A549 (cell line): ENCODE measurements at regions not wholly inside any gene's neighbourhood (a gene's known extent, or its start where the extent isn't known, plus 50 kb on each side); places are given as distances from the start of the nearest gene placed in this dataset.

Experiments used
- ATAC-seq, 2 experiments: fragments of 200-7000 bp in 1 of 2; fragments of >200 bp in 1 of 2; cut with Nextera tagmentation in 1 of 2; cut with Tn5 transposase in 1 of 2; 3 replicates each; pipeline versions ENCODE4 v1.8.0 to v1.9.1; 2018 to 2020; ENCODE audit warnings: mild to moderate bottlenecking in 1 of 2, moderate library complexity in 1 of 2
- CTCF ChIA-PET: fragments of 300-600 bp; sonication (Branson Sonifier 250); formaldehyde crosslinking; extraction: SDS; loops from one replicate; lab custom pipeline; 2021; ENCODE audit warnings: antibody characterized with exemption, inconsistent platforms; lab: Yijun Ruan, JAX
- POLR2A ChIA-PET: fragments of 350-600 bp; formaldehyde crosslinking; extraction: SDS; loops from one replicate; lab custom pipeline; 2021; ENCODE audit warnings: antibody characterized with exemption, inconsistent platforms; lab: Yijun Ruan, JAX
- DNase-seq, 2 experiments: peaks; one replicate each; pipeline versions ENCODE4 v3.0.0 to v3.0.0-alpha.2; 2011 to 2016; ENCODE audit warnings: low read depth in 1 of 2, low spot score in 1 of 2
- FAIRE-seq: peaks from 2 replicates; lab custom pipeline; 2011; peaks lifted over from hg19 to GRCh38; lab: Jason Lieb, UNC
- H3K27ac ChIP-seq, 2 experiments: fragments of >200 bp; sonication (Bioruptor Twin); formaldehyde crosslinking; 3 replicates each; pipeline ENCODE4 v1.5.1; 2016 to 2017
- H3K4me1 ChIP-seq: fragments of >200 bp; sonication (Bioruptor Twin); formaldehyde crosslinking; 3 replicates; pipeline ENCODE4 v1.6.1; 2016
- H3K4me2 ChIP-seq: fragments of >200 bp; sonication (Bioruptor Twin); formaldehyde crosslinking; 3 replicates; pipeline ENCODE4 v1.6.1; 2016
- H3K4me3 ChIP-seq: fragments of >200 bp; sonication (Bioruptor Twin); formaldehyde crosslinking; 3 replicates; pipeline ENCODE4 v1.5.1; 2016
- H3K9me3 ChIP-seq: fragments of >200 bp; sonication (Bioruptor Twin); formaldehyde crosslinking; 3 replicates; pipeline ENCODE4 v1.6.1; 2016
- CBX2 ChIP-seq: fragments of 200-600 bp; sonication (generic); IDR thresholded peaks from 2 replicates; pipeline ENCODE4 v1.6.1; 2016; ENCODE audit warnings: low read depth, mild to moderate bottlenecking, borderline replicate concordance
- CHD2 ChIP-seq: fragments of 150-350 bp; IDR thresholded peaks from 2 replicates; pipeline ENCODE4 v1.6.1; 2014; ENCODE audit warnings: low read length; ENCODE audit not compliant: partially characterized antibody
- CTCF ChIP-seq: fragments of >200 bp; sonication (Bioruptor Twin); formaldehyde crosslinking; IDR thresholded peaks from 3 replicates; pipeline ENCODE4 v1.5.1; 2016
- ELK1 ChIP-seq: fragments of 150-350 bp; IDR thresholded peaks from 2 replicates; pipeline ENCODE4 v1.6.1; 2014; ENCODE audit warnings: low read depth, mild to moderate bottlenecking, low read length
- FOSL2 ChIP-seq, 2 experiments: fragments of 450-650 bp in 1 of 2; fragments of >200 bp in 1 of 2; sonication (Bioruptor Twin) in 1 of 2; formaldehyde crosslinking; IDR thresholded peaks; 2 replicates each; pipeline versions ENCODE4 v1.5.0 to v1.6.1; 2016 to 2020; ENCODE audit warnings: mild to moderate bottlenecking in 1 of 2, moderate library complexity in 1 of 2
- GATA3 ChIP-seq: IDR thresholded peaks from 2 replicates; pipeline ENCODE4 v1.6.1; 2012; ENCODE audit warnings: borderline replicate concordance
- HES2 ChIP-seq: fragments of >200 bp; sonication (Bioruptor Twin); formaldehyde crosslinking; IDR thresholded peaks from 2 replicates; pipeline ENCODE4 v1.6.1; 2016
- HEYL ChIP-seq: fragments of 250-450 bp; sonication (Bioruptor Pico); IDR thresholded peaks from 2 replicates; pipeline ENCODE4 v1.8.0; 2021; ENCODE audit warnings: mild to moderate bottlenecking, moderate library complexity
- HOXB5 ChIP-seq: fragments of 250-450 bp; sonication (Bioruptor Pico); IDR thresholded peaks from 2 replicates; pipeline ENCODE4 v1.5.0; 2020; ENCODE audit warnings: mild to moderate bottlenecking, moderate library complexity
- KDM1A ChIP-seq: fragments of 200-600 bp; sonication (generic); IDR thresholded peaks from 2 replicates; pipeline ENCODE4 v1.6.1; 2016; ENCODE audit warnings: low read depth, mild to moderate bottlenecking
- MAFK ChIP-seq: fragments of 450-650 bp; IDR thresholded peaks from 2 replicates; pipeline ENCODE4 v1.6.1; 2014; ENCODE audit not compliant: partially characterized antibody
- POLR2AphosphoS2 ChIP-seq: conservative IDR thresholded peaks from 2 replicates; pipeline ENCODE4 v1.6.1; 2012; ENCODE audit warnings: low read length, improper control_type of control experiment, inconsistent platforms
- RAD21 ChIP-seq, 2 experiments: fragments of >200 bp in 1 of 2; sonication (Bioruptor Twin) in 1 of 2; formaldehyde crosslinking in 1 of 2; IDR thresholded peaks in 1 of 2; conservative IDR thresholded peaks in 1 of 2; 2 replicates in 1 of 2; 3 replicates in 1 of 2; pipeline ENCODE4 v1.6.1; 2012 to 2018; ENCODE audit warnings: inconsistent platforms in 1 of 2
- RFX5 ChIP-seq: fragments of 450-650 bp; IDR thresholded peaks from 2 replicates; pipeline ENCODE4 v1.7.1; 2014; ENCODE audit warnings: antibody characterized with exemption, mild to moderate bottlenecking, moderate library complexity
- SREBF2 ChIP-seq: fragments of 450-650 bp; IDR thresholded peaks from 2 replicates; pipeline ENCODE4 v1.6.1; 2014; ENCODE audit warnings: mild to moderate bottlenecking, moderate library complexity
- TP53 ChIP-seq: fragments of 250-450 bp; sonication (Bioruptor Pico); IDR thresholded peaks from 2 replicates; pipeline ENCODE4 v1.5.0; 2021; ENCODE audit warnings: mild to moderate bottlenecking, moderate library complexity
- USF2 ChIP-seq: fragments of 450-650 bp; IDR thresholded peaks from 2 replicates; pipeline ENCODE4 v1.6.1; 2014; ENCODE audit warnings: antibody characterized with exemption
- ZNF302 ChIP-seq: fragments of 250-450 bp; sonication (Bioruptor Pico); IDR thresholded peaks from 2 replicates; pipeline ENCODE4 v1.9.0; 2021; ENCODE audit warnings: inconsistent platforms, mild to moderate bottlenecking, moderate library complexity
- WGBS: methylation state at CpG from one replicate; pipeline ENCODE4 v1.1.6; 2017; ENCODE audit errors: missing lambda C conversion rate; 5-methylcytosine and 5-hydroxymethylcytosine counted together
- TF ChIP-seq, protein P1 (sequence below): fragments of 250-450 bp; sonication (Bioruptor Pico); IDR thresholded peaks from 2 replicates; pipeline ENCODE4 v1.5.0; 2021; ENCODE audit warnings: mild to moderate bottlenecking, moderate library complexity, borderline replicate concordance
- TF ChIP-seq, protein P2 (sequence below): fragments of 200-600 bp; sonication (generic); IDR thresholded peaks from 2 replicates; pipeline ENCODE4 v1.6.1; 2016; ENCODE audit warnings: antibody characterized with exemption, mild to moderate bottlenecking, moderate library complexity

DNA sequence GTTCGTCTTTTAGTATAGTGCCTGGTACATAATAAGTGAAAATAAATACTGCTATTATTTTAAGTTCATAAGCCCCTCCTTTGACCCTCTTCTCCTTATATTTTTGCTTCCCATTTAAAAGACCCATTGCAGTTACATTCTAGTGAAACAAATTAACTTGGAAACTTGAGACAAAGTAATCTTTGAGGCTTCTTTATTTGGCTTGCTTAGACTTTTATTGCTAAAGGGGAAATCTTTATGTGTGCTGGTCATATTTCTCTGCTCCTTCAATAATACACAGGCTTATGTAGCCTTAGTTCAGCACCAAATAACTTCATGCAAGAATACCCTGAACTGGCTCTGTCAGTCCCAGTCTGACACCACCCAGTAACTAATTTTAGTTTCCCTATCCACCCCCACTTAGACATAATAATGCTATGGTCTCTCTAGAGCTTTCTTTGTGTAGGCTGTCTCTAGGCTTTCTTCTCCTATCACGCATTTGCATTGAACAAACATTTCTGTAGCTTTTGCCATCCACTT lies 257.8 kb downstream of the OMA1 start:
- FAIRE-seq = no peak
- TF ChIP-seq HOXB5 (CRISPR knock-in tag) (no peak), HEYL (CRISPR knock-in tag) (no peak), GATA3 (no peak), POLR2AphosphoS2 (no peak), CBX2 (no peak), MAFK (no peak), RAD21 (conservative IDR thresholded peaks at IDR 0.05 in 1 of 2, IDR thresholded peaks at IDR 0.05 in 1 of 2) (no peak), SREBF2 (no peak)
- TF ChIP-seq, protein P1, sequence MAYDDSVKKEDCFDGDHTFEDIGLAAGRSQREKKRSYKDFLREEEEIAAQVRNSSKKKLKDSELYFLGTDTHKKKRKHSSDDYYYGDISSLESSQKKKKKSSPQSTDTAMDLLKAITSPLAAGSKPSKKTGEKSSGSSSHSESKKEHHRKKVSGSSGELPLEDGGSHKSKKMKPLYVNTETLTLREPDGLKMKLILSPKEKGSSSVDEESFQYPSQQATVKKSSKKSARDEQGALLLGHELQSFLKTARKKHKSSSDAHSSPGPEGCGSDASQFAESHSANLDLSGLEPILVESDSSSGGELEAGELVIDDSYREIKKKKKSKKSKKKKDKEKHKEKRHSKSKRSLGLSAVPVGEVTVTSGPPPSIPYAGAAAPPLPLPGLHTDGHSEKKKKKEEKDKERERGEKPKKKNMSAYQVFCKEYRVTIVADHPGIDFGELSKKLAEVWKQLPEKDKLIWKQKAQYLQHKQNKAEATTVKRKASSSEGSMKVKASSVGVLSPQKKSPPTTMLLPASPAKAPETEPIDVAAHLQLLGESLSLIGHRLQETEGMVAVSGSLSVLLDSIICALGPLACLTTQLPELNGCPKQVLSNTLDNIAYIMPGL (CRISPR knock-in tag) = no peak
- TF ChIP-seq, protein P2, sequence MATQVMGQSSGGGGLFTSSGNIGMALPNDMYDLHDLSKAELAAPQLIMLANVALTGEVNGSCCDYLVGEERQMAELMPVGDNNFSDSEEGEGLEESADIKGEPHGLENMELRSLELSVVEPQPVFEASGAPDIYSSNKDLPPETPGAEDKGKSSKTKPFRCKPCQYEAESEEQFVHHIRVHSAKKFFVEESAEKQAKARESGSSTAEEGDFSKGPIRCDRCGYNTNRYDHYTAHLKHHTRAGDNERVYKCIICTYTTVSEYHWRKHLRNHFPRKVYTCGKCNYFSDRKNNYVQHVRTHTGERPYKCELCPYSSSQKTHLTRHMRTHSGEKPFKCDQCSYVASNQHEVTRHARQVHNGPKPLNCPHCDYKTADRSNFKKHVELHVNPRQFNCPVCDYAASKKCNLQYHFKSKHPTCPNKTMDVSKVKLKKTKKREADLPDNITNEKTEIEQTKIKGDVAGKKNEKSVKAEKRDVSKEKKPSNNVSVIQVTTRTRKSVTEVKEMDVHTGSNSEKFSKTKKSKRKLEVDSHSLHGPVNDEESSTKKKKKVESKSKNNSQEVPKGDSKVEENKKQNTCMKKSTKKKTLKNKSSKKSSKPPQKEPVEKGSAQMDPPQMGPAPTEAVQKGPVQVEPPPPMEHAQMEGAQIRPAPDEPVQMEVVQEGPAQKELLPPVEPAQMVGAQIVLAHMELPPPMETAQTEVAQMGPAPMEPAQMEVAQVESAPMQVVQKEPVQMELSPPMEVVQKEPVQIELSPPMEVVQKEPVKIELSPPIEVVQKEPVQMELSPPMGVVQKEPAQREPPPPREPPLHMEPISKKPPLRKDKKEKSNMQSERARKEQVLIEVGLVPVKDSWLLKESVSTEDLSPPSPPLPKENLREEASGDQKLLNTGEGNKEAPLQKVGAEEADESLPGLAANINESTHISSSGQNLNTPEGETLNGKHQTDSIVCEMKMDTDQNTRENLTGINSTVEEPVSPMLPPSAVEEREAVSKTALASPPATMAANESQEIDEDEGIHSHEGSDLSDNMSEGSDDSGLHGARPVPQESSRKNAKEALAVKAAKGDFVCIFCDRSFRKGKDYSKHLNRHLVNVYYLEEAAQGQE = no peak
- 0% methylated on average over 2 of the region's 2 CpGs for WGBS

DNA sequence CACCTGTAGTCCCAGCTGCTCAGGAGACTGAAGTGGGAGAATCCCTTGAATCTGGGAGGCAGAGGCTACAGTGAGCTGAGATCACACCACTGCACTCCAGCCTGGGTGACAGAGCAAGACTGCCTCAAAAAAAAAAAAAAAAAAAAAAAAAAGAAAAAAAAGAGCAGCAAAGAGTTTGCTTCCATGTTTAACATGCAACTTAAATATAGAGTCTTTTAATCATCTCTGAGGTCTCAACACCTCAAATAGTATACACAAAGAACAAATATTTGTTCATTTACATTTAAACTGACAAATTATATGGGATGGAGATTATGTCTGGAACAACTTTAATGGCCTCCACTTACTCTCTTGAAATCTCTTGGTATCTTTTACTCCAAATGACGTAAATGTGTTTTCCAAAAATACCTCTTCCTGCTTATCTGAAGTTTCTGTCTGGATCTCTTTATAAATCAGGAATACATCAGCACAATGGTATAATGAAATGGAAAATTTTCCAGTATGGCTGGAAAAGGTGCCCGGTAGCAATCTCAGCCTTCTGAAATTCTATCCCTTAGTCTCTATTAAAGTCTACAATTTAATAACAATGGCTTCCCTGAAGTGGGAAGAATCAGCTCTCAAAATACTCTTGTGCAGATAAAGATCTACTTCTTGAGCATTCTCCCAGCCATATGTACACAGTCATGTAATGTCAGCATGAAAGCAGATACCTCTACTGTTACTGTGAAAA lies 258.5 kb downstream of the OMA1 start:
- no peak for DNase-seq
- Histone ChIP-seq H3K4me3 (no peak overlapping the region), H3K4me2 (no peak overlapping the region), H3K9me3 (no peaks in the 10 kb centered on the region), H3K27ac (no peak overlapping the region), H3K4me1 (no peaks in the 10 kb centered on the region)
- ChIA-PET CTCF (no interaction called here), POLR2A (no interaction called here)
- 2% methylated on average over 2 of the region's 2 CpGs for whole genome bisulfite sequencing
- ATAC-seq = no peak
- TF ChIP-seq CBX2 (no peak), TP53 (CRISPR knock-in tag) (no peak), ELK1 (no peak), KDM1A (no peak), USF2 (no peak), RFX5 (no peak), CTCF (no peak), FOSL2 (IDR thresholded peaks at IDR 0.05) (no peak), FOSL2 (CRISPR knock-in tag; IDR thresholded peaks at IDR 0.05) (no peak), ZNF302 (CRISPR knock-in tag) (no peak), CHD2 (no peak), HES2 (no peak)
- TF ChIP-seq, protein P1 (CRISPR knock-in tag) = no peak
- FAIRE-seq = no peak

More for the DNA sequence above, 257.8 kb downstream of the OMA1 start:
- no peak overlapping the region for H3K4me3 ChIP-seq
- DNase-seq (no peak), ATAC-seq (no peak)
- no peak overlapping the region for H3K27ac ChIP-seq
- ChIA-PET POLR2A (no interaction called here), CTCF (no interaction called here)
- no peak overlapping the region for H3K4me2 ChIP-seq
- H3K9me3 ChIP-seq = no peaks in the 10 kb centered on the region
- no peaks in the 10 kb centered on the region for H3K4me1 ChIP-seq
